Activated CD4-positive, CD25-positive, alpha-beta regulatory T cell (primary cell): ENCODE measurements at regions not wholly inside any gene's neighbourhood (a gene's known extent, or its start where the extent isn't known, plus 50 kb on each side); places are given as distances from the start of the nearest gene placed in this dataset.
"Not testable (repeated sequence)": the region's sequence is repeated elsewhere in the genome, so short reads cannot be mapped to it uniquely, and the experiment has no call there.

Source experiments
- DNase-seq, 4 experiments: peaks; one replicate each; lab custom pipeline; 2025; lab: John Stamatoyannopoulos, UW

- DNase-seq, result no peak
These were observed 105.2 kb downstream of the OR2B2 start for GRCh38 chr6:27806981-27807440.

- no peak for DNase-seq
These were observed 106.8 kb downstream of the OR2B2 start for GRCh38 chr6:27805347-27805746.

- no peak for DNase-seq
These were observed 107.3 kb downstream of the OR2B2 start for GRCh38 chr6:27804851-27805250.

GRCh38 chr6:27800731-27801373 lies 111.3 kb downstream of the OR2B2 start:
- DNase-seq, result no peak

GRCh38 chr6:27797960-27798359 lies 114.2 kb downstream of the OR2B2 start:
- no peak for DNase-seq

- DNase-seq, result not testable (repeated sequence)
These were observed 115.3 kb downstream of the OR2B2 start for GRCh38 chr6:27796736-27797481.

- DNase-seq, result peak; percentile 12 to 37 (median 18)
These were observed 116.3 kb downstream of the OR2B2 start for GRCh38 chr6:27795697-27796494.

- DNase-seq, result no peak
These were observed 120.8 kb downstream of the OR2B2 start for GRCh38 chr6:27791182-27791943.

- not testable (repeated sequence) for DNase-seq
These were observed 123.8 kb downstream of the OR2B2 start for GRCh38 chr6:27788376-27788775.

- no peak for DNase-seq
These were observed 126.1 kb downstream of the OR2B2 start for GRCh38 chr6:27786048-27786447.

GRCh38 chr6:27785294-27785693 lies 126.9 kb downstream of the OR2B2 start:
- DNase-seq, result no peak

- DNase-seq, result no peak
These were observed 129.4 kb downstream of the OR2B2 start for GRCh38 chr6:27782748-27783147.

GRCh38 chr6:27778625-27779417 lies 133.4 kb downstream of the OR2B2 start:
- no peak for DNase-seq

GRCh38 chr6:27777614-27778355 lies 134.4 kb downstream of the OR2B2 start:
- no peak for DNase-seq

GRCh38 chr6:27777126-27777525 lies 135.1 kb downstream of the OR2B2 start:
- no peak for DNase-seq

GRCh38 chr6:27776504-27776903 lies 135.7 kb downstream of the OR2B2 start:
- DNase-seq, result no peak

- no peak for DNase-seq
These were observed 136.4 kb downstream of the OR2B2 start for GRCh38 chr6:27775796-27776184.

- not testable (repeated sequence) for DNase-seq
These were observed 136.9 kb downstream of the OR2B2 start for GRCh38 chr6:27775138-27775795.

- DNase-seq, result not testable (repeated sequence)
These were observed 138.0 kb downstream of the OR2B2 start for GRCh38 chr6:27774264-27774600.
